Anterior cingulate cortex (tissue), 58 donors: ENCODE measurements at regions not wholly inside any gene's neighbourhood (a gene's known extent, or its start where the extent isn't known, plus 50 kb on each side); places are given as distances from the start of the nearest gene placed in this dataset.

Experiments used
- DNase-seq, 58 donors: peaks; one replicate each; lab custom pipeline; 2025; lab: John Stamatoyannopoulos, UW

DNA sequence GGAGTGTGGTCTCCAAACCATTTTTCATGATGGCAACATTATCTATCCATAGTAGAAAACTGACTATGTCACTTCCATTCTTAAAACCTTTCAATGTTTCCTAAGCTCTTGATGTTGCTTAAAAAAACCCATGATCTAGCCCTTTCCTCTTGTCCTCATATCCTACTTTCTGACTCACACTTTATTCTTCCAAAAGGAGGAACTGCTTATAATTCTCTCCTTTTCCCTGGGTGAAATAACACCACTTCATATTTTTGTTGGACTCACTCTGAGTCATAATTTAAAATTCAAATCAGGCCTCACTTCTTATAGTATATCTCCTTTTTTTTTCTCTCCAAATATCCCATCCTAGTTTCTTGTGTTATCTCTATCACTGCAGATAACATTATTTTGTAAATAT lies 513.9 kb downstream of the MAN2A1 start:
- DNase-seq: no peak

GRCh38 chr5:110209401-110209800 lies 517.1 kb downstream of the TMEM232 start:
- no peak for DNase-seq

DNA sequence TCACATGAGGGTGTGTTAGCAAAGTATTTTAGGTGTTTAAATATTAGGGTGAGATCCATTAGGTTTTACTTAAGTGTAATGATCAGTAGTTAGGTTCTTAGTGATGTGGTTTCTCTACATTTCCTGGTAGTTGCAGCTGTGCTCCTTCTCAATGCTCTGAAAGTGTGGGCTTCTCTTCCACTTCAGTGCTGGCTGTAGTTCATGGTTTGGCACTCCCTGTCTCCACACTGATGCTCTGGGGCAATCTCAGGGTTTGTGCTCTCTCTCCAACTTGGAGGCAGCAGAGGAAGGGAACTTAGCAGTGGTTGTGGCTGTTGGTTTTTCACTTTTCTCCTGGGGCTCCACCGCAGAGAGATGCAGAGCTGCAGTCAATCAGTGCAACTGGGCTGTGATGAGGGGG lies 507.5 kb downstream of the TMEM232 start:
- no peak for DNase-seq

DNA sequence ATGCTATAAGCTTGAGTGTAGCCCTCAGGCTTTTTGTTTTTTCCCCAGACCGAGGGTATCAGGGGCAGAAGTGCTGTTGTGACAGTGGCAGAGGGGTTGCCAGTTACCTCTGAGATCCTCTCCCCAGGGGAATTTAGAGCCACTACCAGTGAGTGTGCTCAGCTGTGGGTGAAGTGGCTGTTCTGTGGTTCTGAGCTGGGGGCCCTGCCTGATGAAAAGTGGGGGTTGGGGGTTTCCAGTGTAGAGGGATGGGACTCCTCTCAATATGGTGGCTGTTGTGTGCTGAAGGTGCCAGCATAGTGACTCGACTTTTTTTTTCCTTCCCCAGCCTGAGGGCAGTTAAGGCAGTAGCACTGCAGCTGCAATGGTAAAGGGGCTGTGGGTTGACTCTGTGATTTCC lies 506.7 kb downstream of the TMEM232 start:
- DNase-seq: no peak

GRCh38 chr5:110221036-110221435 lies 505.4 kb downstream of the TMEM232 start:
- DNase-seq: no peak

GRCh38 chr5:110224050-110224449 lies 502.4 kb downstream of the TMEM232 start:
- no peak for DNase-seq

DNA sequence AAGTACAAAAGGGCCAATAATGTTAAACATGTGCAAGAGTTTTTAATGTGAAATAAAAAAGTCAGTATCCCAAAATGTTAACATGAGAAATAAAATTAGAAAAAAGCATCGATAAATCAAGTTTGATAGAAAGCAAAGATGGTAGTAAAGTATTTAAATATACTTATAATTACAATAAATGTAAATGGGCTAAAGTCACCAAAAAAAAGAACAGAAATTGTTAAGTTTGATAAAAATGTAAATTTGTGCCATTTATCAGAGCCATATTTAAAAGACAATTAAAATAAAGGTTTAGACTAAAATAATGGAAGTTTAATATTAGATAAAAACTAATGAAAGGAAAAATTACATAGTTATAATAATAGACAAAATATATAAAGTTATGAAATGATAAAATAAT lies 500.5 kb downstream of the TMEM232 start:
- DNase-seq: no peak

DNA sequence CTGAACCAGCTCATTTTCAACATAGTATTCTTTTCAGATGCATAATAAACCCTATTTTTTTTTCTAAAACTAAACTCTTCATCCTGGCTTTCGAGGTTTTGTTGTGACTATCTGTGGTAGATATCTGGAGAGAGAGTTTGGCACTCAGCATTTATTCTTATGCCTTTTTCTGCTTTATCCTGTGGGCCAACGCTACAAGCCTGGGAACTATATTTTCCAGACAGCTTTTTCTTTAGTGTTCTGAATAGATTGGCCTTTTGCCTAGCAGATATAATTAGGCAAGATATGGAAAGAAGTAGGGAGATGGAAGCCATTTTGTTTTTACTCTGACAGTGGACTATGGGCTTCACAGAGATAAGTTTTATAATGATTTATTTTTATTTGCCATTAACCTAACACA lies 486.7 kb downstream of the TMEM232 start:
- DNase-seq: no peak

DNA sequence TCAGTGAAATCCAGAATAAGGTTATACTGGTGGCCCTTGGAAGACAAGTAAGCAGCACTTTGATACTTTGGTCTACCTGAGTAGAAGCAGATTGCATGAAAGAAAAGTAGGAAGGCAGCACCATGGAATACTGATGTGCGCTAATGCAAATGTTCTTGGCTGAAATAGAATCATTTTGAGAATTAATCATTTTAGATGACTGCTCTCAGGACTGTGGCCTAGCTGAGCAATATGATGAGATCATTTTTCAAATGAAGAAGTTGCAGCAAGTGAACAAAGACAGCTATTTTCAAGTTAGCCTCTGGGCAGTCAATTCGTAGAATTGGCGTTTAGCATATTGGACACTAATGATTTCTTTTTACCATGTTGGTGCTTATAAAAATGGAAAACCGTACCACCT lies 483.5 kb downstream of the TMEM232 start:
- DNase-seq: no peak

DNA sequence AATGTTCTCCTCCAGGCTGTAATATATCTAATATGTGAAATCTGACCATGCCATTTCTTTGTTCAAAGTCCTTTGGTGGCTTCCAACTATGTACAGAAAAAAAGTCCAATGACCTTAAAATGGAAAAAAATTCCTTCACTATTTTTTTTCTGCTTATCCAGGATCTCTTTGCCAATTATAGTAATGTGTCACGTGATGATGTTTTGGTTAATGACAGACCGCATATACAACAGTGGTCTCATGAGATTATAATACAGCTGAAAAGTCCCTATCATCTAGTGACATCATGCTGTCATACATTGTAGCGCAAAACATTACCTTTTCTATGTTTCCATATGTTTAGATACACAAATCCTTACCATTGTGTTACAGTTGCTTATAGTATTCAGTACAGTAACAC lies 477.6 kb downstream of the TMEM232 start:
- DNase-seq: no peak

- no peak for DNase-seq
These were observed 476.1 kb downstream of the TMEM232 start for GRCh38 chr5:110250355-110250754.

DNA sequence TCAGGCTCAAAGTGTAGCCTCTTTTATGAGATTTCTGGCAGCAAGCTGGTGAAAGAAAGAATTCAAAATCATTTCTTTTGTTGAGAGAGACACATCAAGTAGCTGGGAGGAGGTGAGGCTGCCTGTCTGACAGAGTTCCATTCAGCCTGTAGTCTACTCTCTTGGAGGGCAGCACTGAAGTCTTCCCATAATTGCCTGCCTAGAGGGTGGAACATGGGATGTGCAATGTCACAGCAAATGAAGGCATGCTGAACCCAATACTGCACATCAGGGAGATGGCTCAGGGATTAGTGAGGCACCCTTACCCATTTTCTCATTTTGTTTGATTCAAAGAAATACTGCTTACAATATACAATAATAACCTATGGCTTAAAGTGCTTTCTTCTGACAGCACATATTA lies 475.7 kb downstream of the TMEM232 start:
- DNase-seq: no peak

- no peak for DNase-seq
These were observed 475.1 kb downstream of the TMEM232 start for GRCh38 chr5:110251366-110251765.

GRCh38 chr5:110255194-110255593 lies 471.3 kb downstream of the TMEM232 start:
- no peak for DNase-seq

DNA sequence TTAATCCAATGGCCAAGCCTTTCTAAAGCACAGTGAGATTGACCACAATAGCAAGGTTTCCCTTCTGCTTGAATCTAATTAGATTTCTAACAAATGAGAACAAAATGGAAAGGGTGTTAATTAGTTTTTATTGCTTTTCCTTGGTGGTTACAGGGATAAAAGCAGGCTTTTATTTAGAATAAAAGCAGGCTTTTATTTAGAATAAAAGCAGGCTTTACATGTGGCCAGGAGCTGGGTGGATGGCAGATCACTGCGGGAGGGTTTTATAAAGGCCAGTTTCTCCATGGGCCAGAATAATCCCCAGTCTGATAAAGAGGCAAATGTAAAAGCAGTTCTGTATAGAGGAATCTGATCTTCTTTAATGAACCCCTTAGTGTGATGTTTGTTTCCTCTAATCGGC lies 470.2 kb downstream of the TMEM232 start:
- no peak for DNase-seq

- DNase-seq: no peak
These were observed 468.5 kb downstream of the TMEM232 start for GRCh38 chr5:110257971-110258370.

DNA sequence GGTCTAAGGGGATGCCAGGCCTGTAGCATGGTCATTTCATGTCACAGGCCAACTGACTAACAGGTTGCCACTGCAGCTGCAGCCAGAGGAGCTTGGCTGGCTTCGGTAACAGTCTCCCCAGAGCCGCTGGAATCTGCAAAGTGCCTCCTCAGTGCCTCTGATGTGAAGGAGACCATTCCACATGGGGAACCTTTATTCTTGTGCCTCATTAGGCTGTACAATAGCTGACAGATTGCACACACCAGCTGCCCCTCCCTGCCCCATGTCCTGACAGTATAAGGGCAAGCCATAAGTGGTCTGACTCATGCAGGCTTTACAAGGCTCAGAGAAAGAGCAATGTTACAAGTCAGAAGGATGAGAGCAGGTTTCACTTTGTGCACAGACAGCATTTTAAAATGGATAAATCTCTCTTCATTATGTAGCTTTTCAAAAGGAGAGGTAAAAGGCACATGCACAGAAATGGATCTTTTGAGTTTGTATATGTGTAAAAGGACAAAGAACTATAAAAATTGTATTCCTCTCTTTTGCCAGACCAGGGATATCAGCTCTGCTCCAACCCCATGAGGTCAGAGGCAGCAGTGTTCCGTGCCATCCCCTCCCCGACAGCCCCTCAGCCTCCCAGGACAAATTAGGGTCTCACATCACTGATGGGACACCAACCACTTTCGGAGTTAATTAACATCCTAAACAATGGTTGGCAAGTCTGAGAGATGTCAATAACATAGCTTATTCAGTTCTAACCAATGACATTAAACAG lies 467.8 kb downstream of the TMEM232 start:
- DNase-seq: peak in 4 of 58 donors; percentile 6 to 22 (median 11)

GRCh38 chr5:110262749-110263148 lies 463.7 kb downstream of the TMEM232 start:
- DNase-seq: no peak

DNA sequence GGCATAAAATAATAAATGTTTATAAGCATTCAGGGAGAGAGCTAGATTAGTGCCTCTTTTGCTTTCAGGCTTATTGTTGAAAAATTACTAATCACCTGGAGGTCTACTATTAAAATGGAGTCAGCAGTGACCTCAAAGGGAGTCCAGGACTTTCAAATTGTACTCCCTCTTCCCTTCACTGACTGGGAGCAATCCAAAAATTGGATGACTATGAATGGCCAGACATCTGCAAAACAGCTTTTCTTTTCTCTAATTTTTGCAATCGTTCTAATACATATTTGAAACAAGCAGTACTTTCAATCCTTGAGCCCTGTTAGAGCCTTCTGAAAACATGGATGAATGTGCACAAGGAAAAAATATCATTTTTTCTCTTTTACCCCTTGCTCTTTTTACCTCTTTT lies 461.8 kb downstream of the TMEM232 start:
- DNase-seq: no peak

DNA sequence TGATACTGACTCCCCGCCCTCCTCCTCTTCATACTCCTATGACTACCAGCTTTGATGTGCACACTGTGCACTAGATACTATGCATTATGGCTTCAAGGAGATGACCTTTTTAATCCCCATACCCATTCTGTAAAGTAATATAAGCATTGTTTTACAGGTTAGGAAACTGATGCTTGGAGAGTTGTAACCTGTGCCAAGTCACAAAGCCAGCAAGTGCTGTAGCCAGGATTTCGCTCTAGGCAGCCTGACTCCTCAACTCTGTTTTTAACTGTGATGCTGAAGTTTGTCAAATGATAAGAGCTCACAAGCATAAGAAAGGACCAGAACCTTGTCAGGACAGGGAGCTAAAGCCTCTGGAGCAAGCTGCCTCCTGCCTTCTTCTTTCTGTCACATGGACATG lies 461.3 kb downstream of the TMEM232 start:
- no peak for DNase-seq

GRCh38 chr5:110267714-110268113 lies 458.8 kb downstream of the TMEM232 start:
- DNase-seq: no peak

DNA sequence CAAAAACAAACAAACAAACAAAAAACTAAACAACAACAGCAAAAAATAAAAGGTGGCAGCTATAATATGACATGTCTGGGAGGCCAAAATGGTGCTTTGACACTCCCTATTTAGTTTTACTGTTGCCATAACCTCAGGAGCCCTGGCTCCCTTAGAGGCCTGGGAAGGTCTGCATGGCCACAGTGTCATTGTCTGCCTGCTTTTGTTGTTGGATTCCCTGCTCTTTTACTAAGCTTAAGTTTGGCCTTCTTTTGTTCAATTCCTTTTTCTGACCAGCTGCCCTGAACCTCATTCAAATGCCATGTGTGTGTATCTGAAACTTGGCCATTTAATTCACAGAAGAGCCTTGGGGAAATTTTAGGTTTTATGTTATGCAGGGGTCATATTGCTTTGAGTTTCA lies 458.2 kb downstream of the TMEM232 start:
- DNase-seq: no peak

DNA sequence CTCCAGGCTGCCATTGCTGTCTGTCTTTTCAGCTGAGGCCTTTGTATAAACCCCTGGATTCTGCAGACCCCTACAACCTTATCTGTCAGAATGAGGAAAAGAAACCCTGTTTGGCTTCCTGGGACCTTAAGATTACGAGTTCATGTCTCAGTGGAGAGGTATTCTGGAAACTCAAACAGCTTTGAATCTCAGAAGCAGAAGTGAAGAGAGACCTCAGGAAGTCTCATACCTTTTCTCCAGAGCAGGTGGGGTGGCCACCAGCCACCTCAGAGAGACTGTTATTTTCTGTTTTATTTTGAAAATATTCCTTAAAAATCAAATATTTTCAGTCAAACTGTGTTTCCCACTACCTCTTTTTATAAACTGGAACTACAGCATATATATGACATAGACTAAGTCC lies 457.5 kb downstream of the TMEM232 start:
- DNase-seq: no peak
